MV-4-11 (cell line): ENCODE measurements at regions not wholly inside any gene's neighbourhood (a gene's known extent, or its start where the extent isn't known, plus 50 kb on each side); places are given as distances from the start of the nearest gene placed in this dataset.
"Not testable (repeated sequence)": the region's sequence is repeated elsewhere in the genome, so short reads cannot be mapped to it uniquely, and the experiment has no call there.

ENCODE experiments used
- DNase-seq: peaks from one replicate; lab custom pipeline; 2025; lab: John Stamatoyannopoulos, UW

GRCh38 chr1:185402930-185403329, 85.9 kb upstream of the IVNS1ABP start:
- peak; percentile 86 for DNase-seq

- no peak for DNase-seq
Measured at GRCh38 chr1:185401019-185401418, 84.0 kb upstream of the IVNS1ABP start.

- DNase-seq: peak; percentile 31
Measured at GRCh38 chr1:185400052-185400451, 83.0 kb upstream of the IVNS1ABP start.

GRCh38 chr1:185398599-185398998, 81.6 kb upstream of the IVNS1ABP start:
- DNase-seq: no peak

- no peak for DNase-seq
Measured at GRCh38 chr1:185398022-185398421, 81.0 kb upstream of the IVNS1ABP start.

GRCh38 chr1:185397183-185397582, 80.1 kb upstream of the IVNS1ABP start:
- DNase-seq: no peak

GRCh38 chr1:185396126-185396525, 79.1 kb upstream of the IVNS1ABP start:
- no peak for DNase-seq

GRCh38 chr1:185393815-185394214, 76.8 kb upstream of the IVNS1ABP start:
- no peak for DNase-seq

- no peak for DNase-seq
Measured at GRCh38 chr1:185393205-185393604, 76.2 kb upstream of the IVNS1ABP start.

GRCh38 chr1:185388815-185389214, 71.8 kb upstream of the IVNS1ABP start:
- no peak for DNase-seq

GRCh38 chr1:185388346-185388745, 71.3 kb upstream of the IVNS1ABP start:
- no peak for DNase-seq

GRCh38 chr1:185385991-185386390, 68.9 kb upstream of the IVNS1ABP start:
- no peak for DNase-seq

- DNase-seq: not testable (repeated sequence)
Measured at GRCh38 chr1:185383805-185384204, 66.8 kb upstream of the IVNS1ABP start.

- no peak for DNase-seq
Measured at GRCh38 chr1:185377831-185378230, 60.8 kb upstream of the IVNS1ABP start.

GRCh38 chr1:185376840-185377635, 60.0 kb upstream of the IVNS1ABP start:
- DNase-seq: no peak

- no peak for DNase-seq
Measured at GRCh38 chr1:185376288-185376687, 59.2 kb upstream of the IVNS1ABP start.

GRCh38 chr1:185375583-185375982, 58.5 kb upstream of the IVNS1ABP start:
- DNase-seq: peak; percentile 12

- DNase-seq: peak; percentile 71
Measured at GRCh38 chr1:185373813-185374529, 56.9 kb upstream of the IVNS1ABP start.

GRCh38 chr1:185369786-185370185, 52.7 kb upstream of the IVNS1ABP start:
- DNase-seq: no peak

- no peak for DNase-seq
Measured at GRCh38 chr1:185368913-185369491, 52.0 kb upstream of the IVNS1ABP start.

- DNase-seq: no peak
Measured at GRCh38 chr1:185368313-185368855, 51.3 kb upstream of the IVNS1ABP start.

GRCh38 chr1:185367218-185367617, 50.2 kb upstream of the IVNS1ABP start:
- no peak for DNase-seq
